ENCODE measurements at regions not wholly inside any gene's neighbourhood (a gene's known extent, or its start where the extent isn't known, plus 50 kb on each side); places are given as distances from the start of the nearest gene placed in this dataset.
"Not testable (repeated sequence)": the region's sequence is repeated elsewhere in the genome, so short reads cannot be mapped to it uniquely, and the experiment has no call there.

DNA sequence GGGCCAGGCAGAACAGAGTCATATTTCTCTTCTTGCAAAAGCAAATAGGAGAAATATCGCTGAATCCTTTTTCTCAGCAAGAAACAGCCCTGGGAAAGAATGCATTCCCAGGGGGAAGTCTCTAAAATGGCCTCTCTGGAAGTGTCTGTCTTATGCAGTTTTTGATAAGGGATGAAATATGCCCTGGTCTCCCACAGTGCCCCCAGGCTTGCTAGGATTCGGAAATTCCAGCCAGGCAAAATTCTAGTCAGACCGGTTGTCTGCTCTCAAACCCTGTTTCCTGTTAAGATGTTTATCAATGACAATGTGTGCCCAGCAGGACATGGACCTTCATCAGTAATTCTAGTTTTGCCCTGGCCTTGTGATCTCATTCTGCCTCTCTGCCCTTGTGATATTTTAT, 448.3 kb upstream of the HTR1E start:
- H3K4me3 Mint-ChIP-seq; intact Hi-C loops (cut with micrococcal nuclease); CTCF ChIA-PET; DNase-seq; POLR2A ChIA-PET; H3K27ac Mint-ChIP-seq; H3K36me3 Mint-ChIP-seq; H3K4me1 Mint-ChIP-seq (ENCODE audit: low read depth); H3K27me3 Mint-ChIP-seq: not testable (repeated sequence)
- peaks cover 20% of the 10 kb centered on the region for H3K9me3 Mint-ChIP-seq

- no peaks in the 10 kb centered on the region for H3K36me3 Mint-ChIP-seq
- ChIA-PET POLR2A (no interaction called here), CTCF (no interaction called here)
- intact Hi-C loops (cut with micrococcal nuclease), result no loop called here
- no peak overlapping the region for H3K27ac Mint-ChIP-seq
- H3K27me3 Mint-ChIP-seq, result no peaks in the 10 kb centered on the region
- no peak overlapping the region for H3K4me3 Mint-ChIP-seq
- peaks cover 17% of the 10 kb centered on the region for H3K9me3 Mint-ChIP-seq
- no peak for DNase-seq
- H3K4me1 Mint-ChIP-seq (ENCODE audit: low read depth), result no peaks in the 10 kb centered on the region
Measured at GRCh38 chr6:86487660-86488221, 449.6 kb upstream of the HTR1E start.

DNA sequence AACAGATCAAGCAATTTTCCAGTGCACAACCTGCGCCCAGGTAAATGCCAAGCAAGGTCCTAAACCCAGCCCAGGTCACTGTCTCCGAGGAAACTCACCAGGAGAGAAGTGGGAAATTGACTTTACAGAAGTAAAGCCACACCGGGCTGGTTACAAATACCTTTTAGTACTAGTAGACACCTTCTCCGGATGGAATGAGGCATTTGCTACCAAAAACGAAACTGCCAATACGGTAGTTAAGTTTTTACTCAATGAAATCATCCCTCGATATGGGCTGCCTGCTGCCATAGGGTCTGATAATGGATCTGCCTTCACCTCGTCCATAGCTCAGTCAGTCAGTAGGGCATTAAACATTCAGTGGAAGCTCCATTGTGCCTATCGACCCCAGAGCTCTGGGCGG, 459.0 kb upstream of the HTR1E start:
- POLR2A ChIA-PET; CTCF ChIA-PET; H3K27me3 Mint-ChIP-seq; H3K4me3 Mint-ChIP-seq; H3K4me1 Mint-ChIP-seq (ENCODE audit: low read depth); H3K9me3 Mint-ChIP-seq; H3K36me3 Mint-ChIP-seq; DNase-seq; H3K27ac Mint-ChIP-seq; intact Hi-C loops (cut with micrococcal nuclease): not testable (repeated sequence)

DNA sequence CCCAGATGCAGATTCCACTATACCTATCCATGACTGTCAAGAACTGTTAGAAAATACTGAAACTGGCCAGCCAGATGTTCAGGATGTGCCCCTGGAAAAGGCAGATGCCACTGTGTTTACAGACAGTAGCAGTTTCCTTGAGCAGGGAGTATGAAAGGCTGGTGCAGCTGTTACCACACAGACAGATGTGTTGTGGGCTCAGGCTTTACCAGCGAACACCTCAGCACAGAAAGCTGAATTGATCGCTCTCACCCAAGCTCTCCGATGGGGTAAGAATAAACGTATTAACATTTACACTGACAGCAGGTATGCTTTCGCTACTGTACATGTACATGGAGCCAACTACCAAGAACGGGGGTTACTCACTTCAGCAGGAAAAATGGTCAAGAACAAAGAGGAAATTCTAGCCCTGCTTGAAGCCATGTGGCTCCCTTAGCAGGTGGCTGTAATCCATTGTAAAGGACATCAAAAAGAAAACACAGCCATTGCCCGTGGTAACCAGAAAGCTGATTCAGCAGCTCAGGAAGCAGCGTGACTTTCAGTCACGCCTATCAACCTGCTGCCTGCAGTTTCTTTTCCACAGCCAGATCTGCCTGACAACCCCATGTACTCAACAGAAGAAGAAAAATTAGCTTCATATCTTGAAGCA, 459.7 kb upstream of the HTR1E start:
- Mint-ChIP-seq H3K4me1 (ENCODE audit: low read depth) (no peaks in the 10 kb centered on the region), H3K27ac (no peak overlapping the region), H3K4me3 (no peak overlapping the region), H3K36me3 (no peaks in the 10 kb centered on the region), H3K9me3 (peaks cover 2% of the 10 kb centered on the region), H3K27me3 (no peaks in the 10 kb centered on the region)
- CTCF ChIA-PET, result no interaction called here
- intact Hi-C loops (cut with micrococcal nuclease), result no loop called here
- POLR2A ChIA-PET, result no interaction called here
- no peak for DNase-seq

GRCh38 chr6:86476311-86476710, 461.0 kb upstream of the HTR1E start:
- ChIA-PET CTCF (no interaction called here), POLR2A (no interaction called here)
- Mint-ChIP-seq H3K4me3 (no peak overlapping the region), H3K27me3 (no peaks in the 10 kb centered on the region), H3K27ac (no peak overlapping the region), H3K4me1 (ENCODE audit: low read depth) (no peaks in the 10 kb centered on the region), H3K9me3 (peaks cover 2% of the 10 kb centered on the region), H3K36me3 (no peaks in the 10 kb centered on the region)
- intact Hi-C loops (cut with micrococcal nuclease), result no loop called here
- DNase-seq, result no peak

DNA sequence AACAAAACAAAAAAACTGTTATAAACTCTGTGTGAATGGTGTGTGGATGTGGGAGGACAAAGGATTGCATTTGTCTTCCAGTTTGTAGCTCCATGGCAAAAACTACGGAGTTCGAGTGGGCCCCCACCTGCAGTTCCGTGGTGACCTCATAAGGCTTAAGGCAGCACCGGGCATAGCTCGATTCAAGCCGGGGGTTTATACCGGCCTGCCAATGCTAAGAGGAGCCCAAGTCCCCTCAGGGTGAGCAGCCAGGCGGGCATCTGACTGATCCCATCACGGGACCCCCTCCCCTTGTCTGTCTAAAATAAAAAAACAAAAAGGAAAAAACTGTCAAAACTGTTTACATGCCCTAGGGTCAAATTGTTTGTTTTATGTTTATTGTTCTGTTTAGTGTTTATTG, 463.2 kb upstream of the HTR1E start:
- Mint-ChIP-seq H3K27ac (no peak overlapping the region), H3K36me3 (no peaks in the 10 kb centered on the region), H3K4me3 (no peak overlapping the region), H3K4me1 (ENCODE audit: low read depth) (no peaks in the 10 kb centered on the region), H3K27me3 (no peaks in the 10 kb centered on the region), H3K9me3 (no peaks in the 10 kb centered on the region)
- ChIA-PET CTCF (no interaction called here), POLR2A (no interaction called here)
- intact Hi-C loops (cut with micrococcal nuclease), result no loop called here
- DNase-seq, result no peak

DNA sequence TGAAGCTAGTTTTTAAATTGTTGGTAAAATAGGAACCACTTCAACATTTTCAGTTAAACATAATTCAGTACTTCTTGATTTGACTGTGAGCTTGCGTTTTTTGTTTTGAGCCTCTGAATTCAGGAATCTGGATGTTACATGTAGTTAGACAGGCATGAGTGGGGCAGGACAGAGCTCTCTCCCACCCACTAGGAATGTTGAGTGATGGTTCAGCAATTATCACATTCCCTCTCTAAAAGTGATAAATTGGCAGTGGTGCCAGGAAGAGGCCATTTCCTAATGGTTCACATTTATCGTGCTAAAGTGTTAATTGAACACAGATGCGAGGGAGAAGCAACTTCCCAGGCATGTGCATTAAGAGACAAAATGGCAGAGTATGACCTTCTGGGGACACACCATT, 465.5 kb upstream of the HTR1E start:
- no peaks in the 10 kb centered on the region for H3K27me3 Mint-ChIP-seq
- H3K4me1 Mint-ChIP-seq (ENCODE audit: low read depth), result no peaks in the 10 kb centered on the region
- ChIA-PET CTCF (no interaction called here), POLR2A (no interaction called here)
- no peaks in the 10 kb centered on the region for H3K9me3 Mint-ChIP-seq
- no peak overlapping the region for H3K4me3 Mint-ChIP-seq
- no peak for DNase-seq
- H3K27ac Mint-ChIP-seq, result no peak overlapping the region
- intact Hi-C loops (cut with micrococcal nuclease), result no loop called here
- H3K36me3 Mint-ChIP-seq, result no peaks in the 10 kb centered on the region

GRCh38 chr6:86459978-86460377, 477.4 kb upstream of the HTR1E start:
- Mint-ChIP-seq H3K36me3 (no peaks in the 10 kb centered on the region), H3K27me3 (no peaks in the 10 kb centered on the region), H3K4me3 (no peak overlapping the region), H3K9me3 (peaks cover 6% of the 10 kb centered on the region), H3K27ac (no peak overlapping the region), H3K4me1 (ENCODE audit: low read depth) (no peaks in the 10 kb centered on the region)
- ChIA-PET POLR2A (no interaction called here), CTCF (no interaction called here)
- no peak for DNase-seq
- intact Hi-C loops (cut with micrococcal nuclease), result no loop called here

- intact Hi-C loops (cut with micrococcal nuclease), result no loop called here
- Mint-ChIP-seq H3K27me3 (no peaks in the 10 kb centered on the region), H3K36me3 (no peaks in the 10 kb centered on the region), H3K4me3 (no peak overlapping the region), H3K9me3 (peaks cover 15% of the 10 kb centered on the region), H3K27ac (no peak overlapping the region), H3K4me1 (ENCODE audit: low read depth) (no peaks in the 10 kb centered on the region)
- POLR2A ChIA-PET, result no interaction called here
- CTCF ChIA-PET, result no interaction called here
- DNase-seq, result no peak
Measured at GRCh38 chr6:86456821-86457220, 480.5 kb upstream of the HTR1E start.

DNA sequence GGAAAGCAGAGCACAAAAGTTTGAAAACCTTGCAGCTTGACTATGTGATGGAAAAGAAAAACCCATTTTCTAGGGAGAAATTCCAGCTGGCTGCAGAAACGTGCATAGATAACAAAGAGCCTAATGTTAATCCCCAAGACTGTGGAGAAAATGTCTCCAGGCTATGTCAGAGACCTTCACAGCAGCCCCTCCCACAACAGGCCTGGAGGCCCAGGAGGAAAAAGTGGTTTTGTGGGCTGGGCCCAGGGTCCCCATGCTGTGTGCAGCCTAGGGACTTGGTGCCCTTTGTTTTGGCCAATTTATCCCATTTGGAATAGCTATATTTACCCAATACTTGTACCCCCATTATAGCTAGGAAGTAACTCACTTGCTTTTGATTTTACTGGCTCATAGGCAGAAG, 484.1 kb upstream of the HTR1E start:
- H3K27me3 Mint-ChIP-seq, result no peaks in the 10 kb centered on the region
- ChIA-PET CTCF (no interaction called here), POLR2A (no interaction called here)
- intact Hi-C loops (cut with micrococcal nuclease), result no loop called here
- no peak overlapping the region for H3K27ac Mint-ChIP-seq
- no peak overlapping the region for H3K4me3 Mint-ChIP-seq
- H3K36me3 Mint-ChIP-seq, result no peaks in the 10 kb centered on the region
- peaks cover 15% of the 10 kb centered on the region for H3K9me3 Mint-ChIP-seq
- no peak for DNase-seq
- no peaks in the 10 kb centered on the region for H3K4me1 Mint-ChIP-seq (ENCODE audit: low read depth)

DNA sequence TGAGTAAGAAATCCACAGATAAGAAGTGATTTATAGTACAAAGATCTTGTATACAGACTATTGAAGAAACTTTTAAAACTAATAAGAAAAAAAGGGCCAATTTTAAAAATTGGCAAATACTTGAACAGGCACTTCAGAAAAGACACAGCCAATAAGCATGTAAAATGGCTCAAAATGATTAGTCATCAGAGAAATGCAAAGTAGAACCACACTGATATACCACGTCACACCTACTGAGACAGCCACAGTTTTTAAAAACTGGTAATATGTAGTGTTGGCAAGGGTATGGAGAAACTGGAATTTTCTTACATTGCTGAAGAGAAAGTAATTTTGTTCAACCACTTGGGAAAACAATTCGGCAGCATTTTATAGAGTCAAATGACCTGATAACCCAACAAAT, 488.9 kb upstream of the HTR1E start:
- Mint-ChIP-seq H3K36me3 (no peaks in the 10 kb centered on the region), H3K27ac (no peak overlapping the region), H3K4me3 (no peak overlapping the region), H3K27me3 (no peaks in the 10 kb centered on the region), H3K4me1 (ENCODE audit: low read depth) (no peaks in the 10 kb centered on the region), H3K9me3 (peaks cover 7% of the 10 kb centered on the region)
- DNase-seq, result no peak
- POLR2A ChIA-PET, result no interaction called here
- intact Hi-C loops (cut with micrococcal nuclease), result no loop called here
- CTCF ChIA-PET, result no interaction called here

GRCh38 chr6:86440608-86441007, 496.7 kb upstream of the HTR1E start:
- no peak overlapping the region for H3K27ac Mint-ChIP-seq
- no peak for DNase-seq
- intact Hi-C loops (cut with micrococcal nuclease), result no loop called here
- no peaks in the 10 kb centered on the region for H3K27me3 Mint-ChIP-seq
- H3K4me3 Mint-ChIP-seq, result no peak overlapping the region
- no peaks in the 10 kb centered on the region for H3K4me1 Mint-ChIP-seq (ENCODE audit: low read depth)
- H3K9me3 Mint-ChIP-seq, result no peaks in the 10 kb centered on the region
- ChIA-PET CTCF (no interaction called here), POLR2A (no interaction called here)
- H3K36me3 Mint-ChIP-seq, result no peaks in the 10 kb centered on the region

DNA sequence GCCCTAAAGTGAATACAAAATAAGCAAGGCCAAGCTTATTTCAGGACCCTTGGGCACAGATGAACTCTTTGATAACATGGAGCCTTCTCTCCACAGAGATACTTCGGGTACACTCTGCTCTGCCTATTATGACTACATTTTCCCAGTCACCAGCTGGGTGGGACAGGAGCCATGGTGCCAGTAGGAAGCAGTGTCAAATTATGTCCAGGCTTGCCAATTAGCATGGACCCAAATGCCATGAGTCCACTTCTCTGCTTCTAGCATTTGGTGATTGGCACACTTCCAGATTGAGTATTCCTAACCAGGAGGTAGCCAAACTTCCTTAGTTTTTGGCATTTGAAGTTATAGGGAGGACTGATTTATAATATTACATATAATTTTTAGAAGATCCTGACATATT, 513.8 kb upstream of the HTR1E start:
- DNase-seq, result no peak
- POLR2A ChIA-PET, result no interaction called here
- Mint-ChIP-seq H3K4me1 (ENCODE audit: low read depth) (no peaks in the 10 kb centered on the region), H3K27ac (no peak overlapping the region), H3K27me3 (no peaks in the 10 kb centered on the region), H3K4me3 (no peak overlapping the region), H3K36me3 (no peaks in the 10 kb centered on the region), H3K9me3 (no peaks in the 10 kb centered on the region)
- intact Hi-C loops (cut with micrococcal nuclease), result no loop called here
- CTCF ChIA-PET, result no interaction called here

- ChIA-PET POLR2A (no interaction called here), CTCF (no interaction called here)
- Mint-ChIP-seq H3K27ac (no peak overlapping the region), H3K4me1 (ENCODE audit: low read depth) (no peaks in the 10 kb centered on the region), H3K9me3 (no peaks in the 10 kb centered on the region), H3K36me3 (no peaks in the 10 kb centered on the region), H3K27me3 (no peaks in the 10 kb centered on the region), H3K4me3 (no peak overlapping the region)
- no peak for DNase-seq
- intact Hi-C loops (cut with micrococcal nuclease), result no loop called here
Measured at GRCh38 chr6:86412057-86412456, 525.3 kb upstream of the HTR1E start.
